Uterus (tissue), 3 donors: ENCODE measurements at regions not wholly inside any gene's neighbourhood (a gene's known extent, or its start where the extent isn't known, plus 50 kb on each side); places are given as distances from the start of the nearest gene placed in this dataset.

Source experiments
- DNase-seq, 2 donors: peaks; one replicate each; pipeline ENCODE4 v3.0.0-alpha.2; 2019 to 2020
- H3K27ac ChIP-seq, 2 donors: fragments of 200-600 bp; sonication (generic); 1 replicate in 1 of 2; 2 replicates in 1 of 2; pipeline ENCODE4 v1.5.1; 2016 to 2018
- H3K27me3 ChIP-seq, 2 donors: fragments of 200-600 bp; sonication (generic); one replicate each; pipeline ENCODE4 v1.5.1; 2018 to 2019; ENCODE audit warnings: control low read depth in 1 of 2
- H3K36me3 ChIP-seq, 2 donors: fragments of 200-600 bp; sonication (generic); one replicate each; pipeline ENCODE4 v1.5.1; 2019; ENCODE audit warnings: control low read depth in 1 of 2
- H3K4me1 ChIP-seq, 2 donors: fragments of 200-600 bp; sonication (generic); one replicate each; pipeline ENCODE4 v1.5.1; 2018 to 2019; ENCODE audit warnings: control low read depth in 1 of 2
- H3K4me3 ChIP-seq, 2 donors: fragments of 200-600 bp; sonication (generic); 1 replicate in 1 of 2; 2 replicates in 1 of 2; pipeline ENCODE4 v1.5.1; 2018 to 2019; ENCODE audit warnings: mild to moderate bottlenecking in 1 of 2
- H3K9me3 ChIP-seq, 2 donors: fragments of 200-600 bp; sonication (generic); one replicate each; pipeline ENCODE4 v1.5.1; 2019; ENCODE audit warnings: control low read depth in 1 of 2
- POLR2A ChIP-seq, 2 donors: fragments of 450-650 bp; IDR thresholded peaks; one replicate each; pipeline ENCODE4 v1.6.1; 2016; ENCODE audit warnings: antibody characterized with exemption in 2 of 2, mild to moderate bottlenecking in 1 of 2, moderate library complexity in 1 of 2
- intact Hi-C: fragments of 100-400 bp; cut with DNase I; formaldehyde crosslinking; loops from one replicate; pipeline ENCODE4 v1.15.1; 2023; ENCODE audit warnings: low total_unique reads
- TF ChIP-seq, protein P1 (sequence below), 4 experiments: fragments of 200-600 bp in 2 of 4; fragments of 450-650 bp in 2 of 4; sonication (generic) in 2 of 4; IDR thresholded peaks; one replicate each; pipeline ENCODE4 v1.5.1; 2016 to 2019; ENCODE audit warnings: antibody characterized with exemption in 4 of 4, mild to moderate bottlenecking in 2 of 4, moderate library complexity in 1 of 4
- donor health status: DM: yes; HTN: yes; CAD: no.

- H3K9me3 ChIP-seq, result no peaks in the 10 kb centered on the region
- no peak for DNase-seq
- H3K36me3 ChIP-seq, result no peaks in the 10 kb centered on the region
- H3K4me3 ChIP-seq, result no peak overlapping the region
- H3K27me3 ChIP-seq, result no peaks in the 10 kb centered on the region
- H3K4me1 ChIP-seq, result no peaks in the 10 kb centered on the region
- TF ChIP-seq, protein P1, sequence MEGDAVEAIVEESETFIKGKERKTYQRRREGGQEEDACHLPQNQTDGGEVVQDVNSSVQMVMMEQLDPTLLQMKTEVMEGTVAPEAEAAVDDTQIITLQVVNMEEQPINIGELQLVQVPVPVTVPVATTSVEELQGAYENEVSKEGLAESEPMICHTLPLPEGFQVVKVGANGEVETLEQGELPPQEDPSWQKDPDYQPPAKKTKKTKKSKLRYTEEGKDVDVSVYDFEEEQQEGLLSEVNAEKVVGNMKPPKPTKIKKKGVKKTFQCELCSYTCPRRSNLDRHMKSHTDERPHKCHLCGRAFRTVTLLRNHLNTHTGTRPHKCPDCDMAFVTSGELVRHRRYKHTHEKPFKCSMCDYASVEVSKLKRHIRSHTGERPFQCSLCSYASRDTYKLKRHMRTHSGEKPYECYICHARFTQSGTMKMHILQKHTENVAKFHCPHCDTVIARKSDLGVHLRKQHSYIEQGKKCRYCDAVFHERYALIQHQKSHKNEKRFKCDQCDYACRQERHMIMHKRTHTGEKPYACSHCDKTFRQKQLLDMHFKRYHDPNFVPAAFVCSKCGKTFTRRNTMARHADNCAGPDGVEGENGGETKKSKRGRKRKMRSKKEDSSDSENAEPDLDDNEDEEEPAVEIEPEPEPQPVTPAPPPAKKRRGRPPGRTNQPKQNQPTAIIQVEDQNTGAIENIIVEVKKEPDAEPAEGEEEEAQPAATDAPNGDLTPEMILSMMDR (IDR thresholded peaks at IDR 0.05), result no peak
- TF ChIP-seq POLR2A (IDR thresholded peaks at IDR 0.05), result no peak
- intact Hi-C loops, result no loop called here
- H3K27ac ChIP-seq, result no peak overlapping the region
Observed at GRCh38 chr11:28476864-28477263, 368.7 kb downstream of the METTL15 start.

DNA sequence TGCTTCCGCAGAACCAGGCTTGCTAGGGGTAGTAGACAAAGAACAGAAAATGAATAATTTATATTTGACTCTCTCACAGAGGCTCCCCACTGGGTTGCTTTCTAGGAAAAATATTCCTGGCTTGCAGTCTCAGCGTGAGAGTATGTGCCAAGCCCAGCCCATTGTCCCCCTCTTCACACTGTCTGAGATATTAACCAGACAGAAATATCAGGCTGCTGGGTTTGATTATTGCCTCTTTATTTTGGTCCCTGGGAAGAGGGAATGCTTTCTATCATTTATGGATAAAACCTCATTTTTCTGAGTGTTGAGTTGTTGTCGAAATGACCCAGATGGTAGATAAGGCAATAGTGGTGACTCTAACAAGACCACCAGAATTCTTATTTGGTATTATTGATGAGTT, 367.9 kb downstream of the METTL15 start:
- H3K36me3 ChIP-seq, result no peaks in the 10 kb centered on the region
- H3K4me1 ChIP-seq, result no peaks in the 10 kb centered on the region
- no peaks in the 10 kb centered on the region for H3K9me3 ChIP-seq
- H3K4me3 ChIP-seq, result no peak overlapping the region
- H3K27ac ChIP-seq, result no peak overlapping the region
- TF ChIP-seq, protein P1 (IDR thresholded peaks at IDR 0.05), result no peak
- TF ChIP-seq POLR2A (IDR thresholded peaks at IDR 0.05), result no peak
- no peak for DNase-seq
- H3K27me3 ChIP-seq, result no peaks in the 10 kb centered on the region
- intact Hi-C loops, result no loop called here

- H3K9me3 ChIP-seq, result no peaks in the 10 kb centered on the region
- intact Hi-C loops, result no loop called here
- H3K27me3 ChIP-seq, result no peaks in the 10 kb centered on the region
- H3K4me3 ChIP-seq, result no peak overlapping the region
- H3K4me1 ChIP-seq, result no peaks in the 10 kb centered on the region
- no peak overlapping the region for H3K27ac ChIP-seq
- H3K36me3 ChIP-seq, result no peaks in the 10 kb centered on the region
- TF ChIP-seq, protein P1 (IDR thresholded peaks at IDR 0.05), result no peak
- no peak for TF ChIP-seq POLR2A (IDR thresholded peaks at IDR 0.05)
- DNase-seq, result no peak
Observed at GRCh38 chr11:28472904-28473303, 364.7 kb downstream of the METTL15 start.

DNA sequence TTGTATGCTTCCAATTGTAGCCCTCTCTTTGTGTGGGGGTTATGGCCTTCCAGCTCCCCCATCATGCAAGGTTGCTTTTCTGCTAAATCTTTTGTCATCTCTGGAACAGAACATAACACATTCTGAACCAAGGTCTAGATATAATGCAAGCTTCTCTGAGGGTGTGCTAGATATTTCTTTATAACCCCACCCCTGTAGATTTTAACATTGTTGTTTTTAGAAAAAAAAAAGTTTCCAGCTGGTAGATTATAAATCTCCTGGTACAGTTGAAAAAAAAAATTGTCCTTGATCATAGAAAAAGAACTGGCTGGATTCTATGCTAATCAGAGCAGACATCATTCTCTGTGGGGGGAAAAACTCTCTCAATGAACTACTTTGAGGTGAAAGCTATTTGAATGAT, 363.3 kb downstream of the METTL15 start:
- Histone ChIP-seq H3K27me3 (no peaks in the 10 kb centered on the region), H3K9me3 (no peaks in the 10 kb centered on the region), H3K4me3 (no peak overlapping the region), H3K36me3 (no peaks in the 10 kb centered on the region), H3K4me1 (no peaks in the 10 kb centered on the region), H3K27ac (no peak overlapping the region)
- DNase-seq, result no peak
- TF ChIP-seq, protein P1 (IDR thresholded peaks at IDR 0.05), result no peak
- TF ChIP-seq POLR2A (IDR thresholded peaks at IDR 0.05), result no peak
- intact Hi-C loops, result no loop called here

DNA sequence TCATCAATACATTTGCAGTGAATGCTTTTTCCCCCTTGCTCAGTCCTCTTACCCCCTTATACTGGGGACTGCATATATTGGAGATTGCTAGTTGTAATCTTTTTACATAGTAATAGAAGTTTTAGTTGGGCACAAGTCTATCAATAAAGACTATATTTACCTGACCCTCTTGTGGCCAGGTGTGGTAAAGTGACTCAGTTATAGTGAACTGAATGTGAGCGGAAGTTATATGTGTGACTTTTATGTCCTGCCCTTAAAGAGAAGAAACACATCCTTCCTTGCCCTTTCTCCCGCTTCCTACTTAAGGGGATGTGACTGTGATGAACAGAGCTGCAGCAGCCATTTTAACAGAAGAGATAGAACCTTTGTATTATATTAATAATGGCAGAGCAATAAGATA, 362.0 kb downstream of the METTL15 start:
- no peaks in the 10 kb centered on the region for H3K4me1 ChIP-seq
- TF ChIP-seq, protein P1 (IDR thresholded peaks at IDR 0.05), result no peak
- no peak for TF ChIP-seq POLR2A (IDR thresholded peaks at IDR 0.05)
- DNase-seq, result no peak
- no peak overlapping the region for H3K27ac ChIP-seq
- intact Hi-C loops, result no loop called here
- H3K27me3 ChIP-seq, result no peaks in the 10 kb centered on the region
- no peaks in the 10 kb centered on the region for H3K9me3 ChIP-seq
- H3K4me3 ChIP-seq, result no peak overlapping the region
- H3K36me3 ChIP-seq, result no peaks in the 10 kb centered on the region
